ENCODE measurements at regions not wholly inside any gene's neighbourhood (a gene's known extent, or its start where the extent isn't known, plus 50 kb on each side); places are given as distances from the start of the nearest gene placed in this dataset.

DNA sequence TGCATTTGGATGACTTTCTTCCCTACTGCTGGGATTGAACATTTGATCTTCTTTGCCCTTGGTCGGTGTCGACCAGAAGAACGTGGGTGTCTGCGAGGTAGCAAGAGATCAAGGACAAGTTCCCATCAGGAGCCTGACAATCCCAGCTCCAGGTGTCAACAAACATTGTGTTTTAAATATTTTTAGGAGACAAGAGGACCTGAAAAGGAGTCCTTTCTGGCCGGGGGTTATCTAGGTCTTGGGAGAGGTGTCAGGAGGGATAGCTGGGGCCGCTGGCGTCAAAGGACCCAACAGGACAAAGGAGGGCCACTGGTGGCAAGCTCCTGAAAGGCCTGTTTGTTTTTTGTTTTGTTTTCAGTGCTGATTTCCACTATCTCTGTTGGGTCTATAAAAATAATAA is 308.4 kb upstream of the ERCC4 start:
- TF ChIP-seq, protein P1, sequence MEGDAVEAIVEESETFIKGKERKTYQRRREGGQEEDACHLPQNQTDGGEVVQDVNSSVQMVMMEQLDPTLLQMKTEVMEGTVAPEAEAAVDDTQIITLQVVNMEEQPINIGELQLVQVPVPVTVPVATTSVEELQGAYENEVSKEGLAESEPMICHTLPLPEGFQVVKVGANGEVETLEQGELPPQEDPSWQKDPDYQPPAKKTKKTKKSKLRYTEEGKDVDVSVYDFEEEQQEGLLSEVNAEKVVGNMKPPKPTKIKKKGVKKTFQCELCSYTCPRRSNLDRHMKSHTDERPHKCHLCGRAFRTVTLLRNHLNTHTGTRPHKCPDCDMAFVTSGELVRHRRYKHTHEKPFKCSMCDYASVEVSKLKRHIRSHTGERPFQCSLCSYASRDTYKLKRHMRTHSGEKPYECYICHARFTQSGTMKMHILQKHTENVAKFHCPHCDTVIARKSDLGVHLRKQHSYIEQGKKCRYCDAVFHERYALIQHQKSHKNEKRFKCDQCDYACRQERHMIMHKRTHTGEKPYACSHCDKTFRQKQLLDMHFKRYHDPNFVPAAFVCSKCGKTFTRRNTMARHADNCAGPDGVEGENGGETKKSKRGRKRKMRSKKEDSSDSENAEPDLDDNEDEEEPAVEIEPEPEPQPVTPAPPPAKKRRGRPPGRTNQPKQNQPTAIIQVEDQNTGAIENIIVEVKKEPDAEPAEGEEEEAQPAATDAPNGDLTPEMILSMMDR (conservative IDR thresholded peaks at IDR 0.05): no peak
- TF ChIP-seq ZFX (IDR thresholded peaks at IDR 0.05): no peak
